ENCODE measurements at regions not wholly inside any gene's neighbourhood (a gene's known extent, or its start where the extent isn't known, plus 50 kb on each side); places are given as distances from the start of the nearest gene placed in this dataset.

DNA sequence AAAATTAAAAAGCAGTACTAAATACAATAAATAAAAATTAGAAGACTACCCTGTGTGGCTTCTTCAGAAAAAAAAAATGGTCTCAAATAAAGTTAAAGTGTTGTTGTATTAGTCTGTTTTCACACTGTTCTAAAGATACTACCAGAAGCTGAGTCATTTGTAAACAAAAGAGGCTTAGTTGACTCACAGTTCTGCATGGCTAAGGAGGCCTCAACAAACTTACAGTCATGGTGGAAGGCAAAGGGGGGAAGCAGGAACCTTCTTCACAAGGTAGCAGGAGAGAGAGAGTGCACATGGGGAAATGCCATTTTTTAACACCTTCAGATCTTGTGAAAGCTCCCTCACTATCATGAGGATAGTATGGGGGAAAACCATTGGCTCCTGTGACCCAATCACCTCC, 612.8 kb downstream of the RNF144A start:
- ATAC-seq = no peak
- H3K9me3 ChIP-seq = peaks cover 17% of the 10 kb centered on the region; the same call in 2 of the 3 replicates
- H3K27ac ChIP-seq = no peak overlapping the region
- H3K4me1 ChIP-seq = no peaks in the 10 kb centered on the region
- H3K4me3 ChIP-seq = no peak overlapping the region
- TF ChIP-seq FOSB (CRISPR knock-in tag; IDR thresholded peaks at IDR 0.05) (no peak), KDM5A (IDR thresholded peaks at IDR 0.05) (no peak), KDM1A (IDR thresholded peaks at IDR 0.05; ENCODE audit: low read depth) (no peak), SMC3 (IDR thresholded peaks at IDR 0.05) (no peak), FOSL2 (IDR thresholded peaks at IDR 0.05) (no peak), FOSL2 (CRISPR knock-in tag; IDR thresholded peaks at IDR 0.05) (no peak), MAZ (IDR thresholded peaks at IDR 0.05; ENCODE audit: borderline replicate concordance, low read depth, low read length) (no peak), POLR2AphosphoS2 (conservative IDR thresholded peaks at IDR 0.05; ENCODE audit: low read length) (no peak), CHD4 (IDR thresholded peaks at IDR 0.05; ENCODE audit: borderline replicate concordance) (no peak), JUN (IDR thresholded peaks at IDR 0.05) (no peak), RNF2 (IDR thresholded peaks at IDR 0.05; ENCODE audit: borderline replicate concordance, low read depth) (no peak), EHF (CRISPR knock-in tag; IDR thresholded peaks at IDR 0.05) (no peak), TFCP2L1 (CRISPR knock-in tag; IDR thresholded peaks at IDR 0.05) (no peak), CEBPB (IDR thresholded peaks at IDR 0.05) (no peak), NPAS2 (CRISPR knock-in tag; IDR thresholded peaks at IDR 0.05; ENCODE audit: borderline replicate concordance) (no peak), MYC (IDR thresholded peaks at IDR 0.05; ENCODE audit: borderline replicate concordance, low read length) (no peak)
- TF ChIP-seq, protein P1, sequence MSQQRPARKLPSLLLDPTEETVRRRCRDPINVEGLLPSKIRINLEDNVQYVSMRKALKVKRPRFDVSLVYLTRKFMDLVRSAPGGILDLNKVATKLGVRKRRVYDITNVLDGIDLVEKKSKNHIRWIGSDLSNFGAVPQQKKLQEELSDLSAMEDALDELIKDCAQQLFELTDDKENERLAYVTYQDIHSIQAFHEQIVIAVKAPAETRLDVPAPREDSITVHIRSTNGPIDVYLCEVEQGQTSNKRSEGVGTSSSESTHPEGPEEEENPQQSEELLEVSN (IDR thresholded peaks at IDR 0.05; ENCODE audit: borderline replicate concordance, low read depth) = no peak
- TF ChIP-seq, protein P2, sequence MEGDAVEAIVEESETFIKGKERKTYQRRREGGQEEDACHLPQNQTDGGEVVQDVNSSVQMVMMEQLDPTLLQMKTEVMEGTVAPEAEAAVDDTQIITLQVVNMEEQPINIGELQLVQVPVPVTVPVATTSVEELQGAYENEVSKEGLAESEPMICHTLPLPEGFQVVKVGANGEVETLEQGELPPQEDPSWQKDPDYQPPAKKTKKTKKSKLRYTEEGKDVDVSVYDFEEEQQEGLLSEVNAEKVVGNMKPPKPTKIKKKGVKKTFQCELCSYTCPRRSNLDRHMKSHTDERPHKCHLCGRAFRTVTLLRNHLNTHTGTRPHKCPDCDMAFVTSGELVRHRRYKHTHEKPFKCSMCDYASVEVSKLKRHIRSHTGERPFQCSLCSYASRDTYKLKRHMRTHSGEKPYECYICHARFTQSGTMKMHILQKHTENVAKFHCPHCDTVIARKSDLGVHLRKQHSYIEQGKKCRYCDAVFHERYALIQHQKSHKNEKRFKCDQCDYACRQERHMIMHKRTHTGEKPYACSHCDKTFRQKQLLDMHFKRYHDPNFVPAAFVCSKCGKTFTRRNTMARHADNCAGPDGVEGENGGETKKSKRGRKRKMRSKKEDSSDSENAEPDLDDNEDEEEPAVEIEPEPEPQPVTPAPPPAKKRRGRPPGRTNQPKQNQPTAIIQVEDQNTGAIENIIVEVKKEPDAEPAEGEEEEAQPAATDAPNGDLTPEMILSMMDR (IDR thresholded peaks at IDR 0.05) = no peak
- TF ChIP-seq, protein P3, sequence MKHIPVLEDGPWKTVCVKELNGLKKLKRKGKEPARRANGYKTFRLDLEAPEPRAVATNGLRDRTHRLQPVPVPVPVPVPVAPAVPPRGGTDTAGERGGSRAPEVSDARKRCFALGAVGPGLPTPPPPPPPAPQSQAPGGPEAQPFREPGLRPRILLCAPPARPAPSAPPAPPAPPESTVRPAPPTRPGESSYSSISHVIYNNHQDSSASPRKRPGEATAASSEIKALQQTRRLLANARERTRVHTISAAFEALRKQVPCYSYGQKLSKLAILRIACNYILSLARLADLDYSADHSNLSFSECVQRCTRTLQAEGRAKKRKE (CRISPR knock-in tag; IDR thresholded peaks at IDR 0.05; ENCODE audit: low read depth) = no peak
- TF ChIP-seq, protein P4, sequence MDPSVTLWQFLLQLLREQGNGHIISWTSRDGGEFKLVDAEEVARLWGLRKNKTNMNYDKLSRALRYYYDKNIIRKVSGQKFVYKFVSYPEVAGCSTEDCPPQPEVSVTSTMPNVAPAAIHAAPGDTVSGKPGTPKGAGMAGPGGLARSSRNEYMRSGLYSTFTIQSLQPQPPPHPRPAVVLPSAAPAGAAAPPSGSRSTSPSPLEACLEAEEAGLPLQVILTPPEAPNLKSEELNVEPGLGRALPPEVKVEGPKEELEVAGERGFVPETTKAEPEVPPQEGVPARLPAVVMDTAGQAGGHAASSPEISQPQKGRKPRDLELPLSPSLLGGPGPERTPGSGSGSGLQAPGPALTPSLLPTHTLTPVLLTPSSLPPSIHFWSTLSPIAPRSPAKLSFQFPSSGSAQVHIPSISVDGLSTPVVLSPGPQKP (IDR thresholded peaks at IDR 0.05; ENCODE audit: low read depth, low read length) = no peak
- ChIA-PET CTCF (interaction anchor here (0.6 kb wide), 1 partner anchor 324 kb away, joined by 3 read pairs; no protein-coding TSS in a partner anchor), POLR2A (no interaction called here)
- DNase-seq (ENCODE audit: low read depth in 1 of 2, low spot score in 1 of 2) = no peak
- H3K4me2 ChIP-seq = no peak overlapping the region
- no peak for FAIRE-seq

DNA sequence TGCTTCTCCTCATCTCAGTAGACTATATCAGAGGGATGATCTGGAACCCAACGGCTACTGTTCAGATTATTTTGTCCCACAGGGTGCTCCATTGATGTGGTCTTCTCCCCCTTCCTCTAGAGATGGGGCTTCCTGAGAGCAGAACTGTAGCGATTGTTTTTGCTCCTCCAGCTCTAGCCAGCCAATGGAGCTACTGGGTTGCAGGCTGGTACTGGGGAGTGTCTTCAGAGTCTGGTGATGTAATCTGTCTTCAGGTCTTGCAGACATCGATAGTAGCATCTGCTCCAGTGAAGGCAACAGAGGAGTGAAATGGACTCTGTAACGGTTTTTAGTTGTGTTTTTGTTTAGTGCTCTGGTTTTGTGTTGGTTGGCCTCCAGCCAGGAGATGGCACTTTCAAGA, 621.9 kb downstream of the RNF144A start:
- Histone ChIP-seq H3K9me3 (no peaks in the 10 kb centered on the region), H3K4me2 (no peak overlapping the region), H3K27ac (no peak overlapping the region), H3K4me3 (no peak overlapping the region), H3K4me1 (no peaks in the 10 kb centered on the region)
- CTCF ChIA-PET = interaction anchor here (0.7 to 1.4 kb wide), 2 partner anchors 9 to 15 kb away, joined by 3 read pairs; no protein-coding TSS in a partner anchor
- no peak for ATAC-seq
- TF ChIP-seq CBX2 (IDR thresholded peaks at IDR 0.05; ENCODE audit: borderline replicate concordance, low read depth) = no peak
- FAIRE-seq = no peak
- 8% methylated on average over 4 of the region's 4 CpGs for WGBS (ENCODE audit: missing lambda C conversion rate)
- DNase-seq (ENCODE audit: low read depth in 1 of 2, low spot score in 1 of 2) = no peak
- POLR2A ChIA-PET = no interaction called here

DNA sequence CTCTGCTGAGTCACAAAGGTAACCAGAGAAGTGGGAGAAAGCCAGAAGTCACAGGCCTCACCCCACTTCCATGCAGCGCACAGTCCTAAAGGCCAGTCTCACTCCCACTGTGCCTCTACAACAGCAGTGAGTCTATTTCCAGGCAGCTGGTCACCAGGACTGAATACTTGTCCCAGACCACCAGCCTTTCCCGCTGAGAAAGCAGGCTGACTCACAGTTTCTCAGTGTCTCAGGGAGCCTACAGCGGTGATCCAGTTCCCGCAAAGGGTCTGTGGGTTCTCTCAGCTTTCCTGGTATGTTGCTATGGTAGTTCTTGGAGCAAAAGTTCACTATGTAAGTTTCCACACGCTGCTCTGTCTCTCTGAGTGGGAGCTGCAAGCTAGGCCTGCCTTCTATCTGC, 622.5 kb downstream of the RNF144A start:
- ATAC-seq = no peak

More for the DNA sequence above, 622.5 kb downstream of the RNF144A start:
- Histone ChIP-seq H3K9me3 (no peaks in the 10 kb centered on the region), H3K27ac (no peak overlapping the region), H3K4me2 (no peak overlapping the region), H3K4me3 (no peak overlapping the region), H3K4me1 (no peaks in the 10 kb centered on the region)
- ChIA-PET CTCF (interaction anchor here (0.7 kb wide), 1 partner anchor 16 kb away, joined by 3 read pairs; no protein-coding TSS in a partner anchor), POLR2A (no interaction called here)
- WGBS (ENCODE audit: missing lambda C conversion rate) = 41% methylated on average over 5 of the region's 5 CpGs
- TF ChIP-seq TP53 (CRISPR knock-in tag; IDR thresholded peaks at IDR 0.05) = no peak
- TF ChIP-seq PHF8 (IDR thresholded peaks at IDR 0.05; ENCODE audit: borderline replicate concordance, low read depth) = no peak
- no peak for TF ChIP-seq SREBF2 (IDR thresholded peaks at IDR 0.05)
- TF ChIP-seq KDM1A (IDR thresholded peaks at IDR 0.05; ENCODE audit: low read depth) = no peak
- no peak for TF ChIP-seq MYC (IDR thresholded peaks at IDR 0.05; ENCODE audit: borderline replicate concordance, low read length)
- no peak for TF ChIP-seq RARB (CRISPR knock-in tag; IDR thresholded peaks at IDR 0.05)
- DNase-seq (ENCODE audit: low read depth in 1 of 2, low spot score in 1 of 2) = no peak
- FAIRE-seq = no peak
